Upper lobe of right lung (tissue), 1 donor: ENCODE measurements at regions not wholly inside any gene's neighbourhood (a gene's known extent, or its start where the extent isn't known, plus 50 kb on each side); places are given as distances from the start of the nearest gene placed in this dataset.

ENCODE experiments used
- ATAC-seq: fragments of 200-7000 bp; cut with Tn5 transposase; one replicate; pipeline ENCODE4 v1.9.1; 2020; ENCODE audit warnings: mild to moderate bottlenecking, moderate library complexity
- DNase-seq: peaks from one replicate; pipeline ENCODE4 v3.0.0-alpha.2; 2020
- H3K27ac ChIP-seq: fragments of 200-600 bp; one replicate; pipeline ENCODE4 v1.8.0; 2022
- H3K27me3 ChIP-seq: fragments of 200-600 bp; one replicate; pipeline ENCODE4 v1.8.0; 2022; ENCODE audit warnings: mild to moderate bottlenecking
- H3K36me3 ChIP-seq: fragments of 200-600 bp; one replicate; pipeline ENCODE4 v1.8.0; 2022
- H3K4me1 ChIP-seq: fragments of 200-600 bp; one replicate; pipeline ENCODE4 v1.8.0; 2022
- H3K4me3 ChIP-seq: fragments of 200-600 bp; one replicate; pipeline ENCODE4 v1.8.0; 2022; ENCODE audit warnings: mild to moderate bottlenecking
- H3K9me3 ChIP-seq: fragments of 200-600 bp; one replicate; pipeline ENCODE4 v1.8.0; 2022
- CTCF ChIP-seq: fragments of 200-600 bp; IDR thresholded peaks from one replicate; pipeline ENCODE4 v1.8.0; 2022; ENCODE audit warnings: antibody characterized with exemption
- intact Hi-C: fragments of 100-400 bp; cut with DNase I; formaldehyde crosslinking; loops from one replicate; pipeline ENCODE4 v1.11.0; 2022
- donor health status: DM: no; HTN: yes; CAD: no; lungs with severe emphysema.

GRCh38 chr11:116446048-116446941 lies 326.5 kb downstream of the BUD13 start:
- intact Hi-C loops: no loop called here
- Histone ChIP-seq H3K36me3 (no peaks in the 10 kb centered on the region), H3K4me1 (no peaks in the 10 kb centered on the region), H3K27ac (no peak overlapping the region), H3K27me3 (no peaks in the 10 kb centered on the region), H3K9me3 (no peaks in the 10 kb centered on the region), H3K4me3 (no peak overlapping the region)
- no peak for TF ChIP-seq CTCF
- DNase-seq (no peak), ATAC-seq (no peak)

GRCh38 chr11:116445108-116446047 lies 327.4 kb downstream of the BUD13 start:
- no peaks in the 10 kb centered on the region for H3K4me1 ChIP-seq
- H3K27ac ChIP-seq: no peak overlapping the region
- no peak for TF ChIP-seq CTCF
- intact Hi-C loops: no loop called here
- no peaks in the 10 kb centered on the region for H3K36me3 ChIP-seq
- H3K27me3 ChIP-seq: no peaks in the 10 kb centered on the region
- H3K9me3 ChIP-seq: no peaks in the 10 kb centered on the region
- no peak overlapping the region for H3K4me3 ChIP-seq
- ATAC-seq (no peak), DNase-seq (no peak)

GRCh38 chr11:116442238-116442752 lies 330.5 kb downstream of the BUD13 start:
- Histone ChIP-seq H3K4me1 (no peaks in the 10 kb centered on the region), H3K36me3 (no peaks in the 10 kb centered on the region), H3K4me3 (no peak overlapping the region), H3K9me3 (no peaks in the 10 kb centered on the region), H3K27me3 (no peaks in the 10 kb centered on the region), H3K27ac (no peak overlapping the region)
- DNase-seq (no peak), ATAC-seq (no peak)
- no peak for TF ChIP-seq CTCF
- intact Hi-C loops: no loop called here

GRCh38 chr11:116439361-116439677 lies 333.5 kb downstream of the BUD13 start:
- Histone ChIP-seq H3K27me3 (no peaks in the 10 kb centered on the region), H3K9me3 (no peaks in the 10 kb centered on the region), H3K27ac (no peak overlapping the region), H3K4me1 (no peaks in the 10 kb centered on the region), H3K36me3 (no peaks in the 10 kb centered on the region), H3K4me3 (no peak overlapping the region)
- DNase-seq (no peak), ATAC-seq (no peak)
- intact Hi-C loops: no loop called here
- TF ChIP-seq CTCF: no peak

- no peaks in the 10 kb centered on the region for H3K36me3 ChIP-seq
- H3K27me3 ChIP-seq: no peaks in the 10 kb centered on the region
- H3K27ac ChIP-seq: no peak overlapping the region
- no peak for DNase-seq
- H3K4me3 ChIP-seq: no peak overlapping the region
- intact Hi-C loops: no loop called here
- no peak for TF ChIP-seq CTCF
- ATAC-seq: no peak
- no peaks in the 10 kb centered on the region for H3K9me3 ChIP-seq
- no peaks in the 10 kb centered on the region for H3K4me1 ChIP-seq
Observed at GRCh38 chr11:116438651-116439360, 334.0 kb downstream of the BUD13 start.
